Neural cell (in vitro differentiated cells): ENCODE measurements at regions not wholly inside any gene's neighbourhood (a gene's known extent, or its start where the extent isn't known, plus 50 kb on each side); places are given as distances from the start of the nearest gene placed in this dataset.
"Not testable (repeated sequence)": the region's sequence is repeated elsewhere in the genome, so short reads cannot be mapped to it uniquely, and the experiment has no call there.

Experiments used
- H2AFZ ChIP-seq: fragments of 200-600, 300-800 bp; sonication (generic), shearing (Covaris generic); 2 replicates; pipeline ENCODE4 v1.6.0; 2014; ENCODE audit warnings: low read depth, mild to moderate bottlenecking, antibody characterized with exemption, low read length, moderate library complexity
- H3F3A ChIP-seq: fragments of 200-600 bp; shearing (Covaris generic); 2 replicates; pipeline ENCODE4 v1.6.1; 2016; ENCODE audit warnings: mild to moderate bottlenecking, moderate library complexity, mixed read lengths, antibody characterized with exemption, low read length; ENCODE audit not compliant: insufficient read depth, poor library complexity, severe bottlenecking
- H3K27ac ChIP-seq: fragments of 200-600, 300-800 bp; sonication (generic), shearing (Covaris generic); 2 replicates; pipeline ENCODE4 v1.5.1; 2014; ENCODE audit warnings: mild to moderate bottlenecking, low read length, moderate library complexity
- H3K27me3 ChIP-seq: fragments of 300-800, 200-600 bp; sonication (generic), shearing (Covaris generic); 2 replicates; pipeline ENCODE4 v1.6.0; 2014; ENCODE audit warnings: mild to moderate bottlenecking, low read depth, low read length, moderate library complexity; ENCODE audit not compliant: insufficient read depth
- H3K36me3 ChIP-seq: fragments of 300-800, 200-600 bp; sonication (generic), shearing (Covaris generic); 2 replicates; pipeline ENCODE4 v1.5.1; 2014; ENCODE audit warnings: mild to moderate bottlenecking, antibody characterized with exemption, low read length, moderate library complexity; ENCODE audit not compliant: insufficient read depth
- H3K4me2 ChIP-seq: fragments of 300-800, 200-600 bp; sonication (generic), shearing (Covaris generic); 2 replicates; pipeline ENCODE4 v1.6.0; 2014; ENCODE audit warnings: mild to moderate bottlenecking, low read length
- H3K4me3 ChIP-seq: fragments of 300-800, 200-600 bp; sonication (generic), shearing (Covaris generic); 2 replicates; pipeline ENCODE4 v1.5.1; 2014; ENCODE audit warnings: mild to moderate bottlenecking, low read length, moderate library complexity
- H3K79me2 ChIP-seq: fragments of 200-600 bp; shearing (Covaris generic); replicated peaks from 2 replicates; pipeline ENCODE4 v1.6.0; 2014; ENCODE audit warnings: mild to moderate bottlenecking, low read length, moderate library complexity; ENCODE audit not compliant: insufficient read depth
- H3K9ac ChIP-seq: fragments of 300-800, 200-600 bp; sonication (generic), shearing (Covaris generic); 2 replicates; pipeline ENCODE4 v1.6.1; 2016; ENCODE audit warnings: mild to moderate bottlenecking, low read length, mixed read lengths
- H3K9me2 ChIP-seq: fragments of 200-600 bp; shearing (Covaris generic); 2 replicates; pipeline ENCODE4 v1.6.1; 2016; ENCODE audit warnings: mild to moderate bottlenecking, low read length, mixed read lengths; ENCODE audit not compliant: insufficient read depth
- H3K9me3 ChIP-seq: fragments of 200-600, 300-800 bp; sonication (generic), shearing (Covaris generic); 2 replicates; pipeline ENCODE4 v1.6.1; 2016; ENCODE audit warnings: mild to moderate bottlenecking, mixed run types, low read length, moderate library complexity, mixed read lengths
- H4K20me1 ChIP-seq: fragments of 200-600 bp; shearing (Covaris generic); 2 replicates; pipeline ENCODE4 v1.6.1; 2016; ENCODE audit warnings: mild to moderate bottlenecking, mixed run types; ENCODE audit not compliant: insufficient read depth
- CTCF ChIP-seq: fragments of 450-650 bp; IDR thresholded peaks from 2 replicates; pipeline ENCODE4 v1.5.1; 2014; ENCODE audit warnings: antibody characterized with exemption, mild to moderate bottlenecking, moderate library complexity; ENCODE audit not compliant: poor library complexity, severe bottlenecking
- EP300 ChIP-seq: fragments of 450-650 bp; conservative IDR thresholded peaks from 2 replicates; pipeline ENCODE4 v1.6.1; 2014; ENCODE audit warnings: antibody characterized with exemption, mild to moderate bottlenecking, moderate library complexity; ENCODE audit not compliant: poor library complexity, severe bottlenecking
- EZH2 ChIP-seq: fragments of 200-600, 300-800 bp; shearing (Covaris generic), sonication (generic); IDR thresholded peaks from 2 replicates; pipeline ENCODE4 v1.6.1; 2014; ENCODE audit warnings: antibody characterized with exemption, low read length, borderline replicate concordance, mild to moderate bottlenecking; ENCODE audit not compliant: insufficient read depth, poor library complexity, severe bottlenecking
- MXI1 ChIP-seq: fragments of 450-650 bp; conservative IDR thresholded peaks from 2 replicates; pipeline ENCODE4 v1.6.1; 2014; ENCODE audit warnings: antibody characterized with exemption, mild to moderate bottlenecking; ENCODE audit not compliant: poor library complexity, severe bottlenecking
- POLR2AphosphoS5 ChIP-seq: IDR thresholded peaks from 2 replicates; pipeline ENCODE4 v1.6.1; 2012
- RAD21 ChIP-seq: fragments of 450-650 bp; conservative IDR thresholded peaks from 2 replicates; pipeline ENCODE4 v1.6.1; 2014; ENCODE audit warnings: antibody characterized with exemption, mild to moderate bottlenecking, moderate library complexity
- SMC3 ChIP-seq: fragments of 450-650 bp; conservative IDR thresholded peaks from 2 replicates; pipeline ENCODE4 v1.6.1; 2014; ENCODE audit warnings: antibody characterized with exemption, mild to moderate bottlenecking, moderate library complexity; ENCODE audit not compliant: poor library complexity
- TAF1 ChIP-seq: IDR thresholded peaks from 2 replicates; pipeline ENCODE4 v1.6.1; 2012; ENCODE audit warnings: low read depth
- TF ChIP-seq, protein P1 (sequence below): IDR thresholded peaks from 2 replicates; pipeline ENCODE4 v1.6.1; 2012; ENCODE audit warnings: borderline replicate concordance

DNA sequence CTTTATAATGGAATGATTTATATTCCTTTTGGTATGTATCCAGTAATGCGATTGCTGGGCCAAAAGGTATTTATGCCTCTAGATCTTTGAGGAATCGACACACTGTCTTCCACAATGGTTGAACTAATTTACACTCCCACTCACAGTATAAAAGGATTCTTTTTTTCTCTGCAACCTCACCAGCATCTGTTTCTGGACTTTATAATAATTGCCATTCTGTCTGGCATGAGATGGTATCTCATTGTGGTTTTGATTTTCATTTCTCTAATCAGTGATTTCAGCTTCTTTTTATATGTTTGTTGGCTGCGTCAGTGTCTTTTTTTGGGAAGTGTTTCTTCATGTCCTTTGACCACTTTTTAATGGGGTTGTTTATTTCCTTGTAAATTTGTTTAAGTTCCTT, 679.3 kb downstream of the JRKL start:
- Histone ChIP-seq H3K27ac (no peak overlapping the region), H3K27me3 (no peaks in the 10 kb centered on the region), H3F3A (no peaks in the 10 kb centered on the region), H3K9ac (no peak overlapping the region), H3K36me3 (no peaks in the 10 kb centered on the region), H4K20me1 (no peaks in the 10 kb centered on the region), H2AFZ (no peak overlapping the region), H3K9me3 (peaks cover 5% of the 10 kb centered on the region), H3K4me3 (no peak overlapping the region), H3K79me2 (no peaks in the 10 kb centered on the region), H3K9me2 (no peaks in the 10 kb centered on the region), H3K4me2 (no peak overlapping the region)
- TF ChIP-seq EP300 = no peak
- TF ChIP-seq TAF1 = no peak
- no peak for TF ChIP-seq CTCF
- TF ChIP-seq RAD21 = no peak
- no peak for TF ChIP-seq EZH2
- no peak for TF ChIP-seq SMC3
- no peak for TF ChIP-seq MXI1
- no peak for TF ChIP-seq POLR2AphosphoS5
- TF ChIP-seq, protein P1, sequence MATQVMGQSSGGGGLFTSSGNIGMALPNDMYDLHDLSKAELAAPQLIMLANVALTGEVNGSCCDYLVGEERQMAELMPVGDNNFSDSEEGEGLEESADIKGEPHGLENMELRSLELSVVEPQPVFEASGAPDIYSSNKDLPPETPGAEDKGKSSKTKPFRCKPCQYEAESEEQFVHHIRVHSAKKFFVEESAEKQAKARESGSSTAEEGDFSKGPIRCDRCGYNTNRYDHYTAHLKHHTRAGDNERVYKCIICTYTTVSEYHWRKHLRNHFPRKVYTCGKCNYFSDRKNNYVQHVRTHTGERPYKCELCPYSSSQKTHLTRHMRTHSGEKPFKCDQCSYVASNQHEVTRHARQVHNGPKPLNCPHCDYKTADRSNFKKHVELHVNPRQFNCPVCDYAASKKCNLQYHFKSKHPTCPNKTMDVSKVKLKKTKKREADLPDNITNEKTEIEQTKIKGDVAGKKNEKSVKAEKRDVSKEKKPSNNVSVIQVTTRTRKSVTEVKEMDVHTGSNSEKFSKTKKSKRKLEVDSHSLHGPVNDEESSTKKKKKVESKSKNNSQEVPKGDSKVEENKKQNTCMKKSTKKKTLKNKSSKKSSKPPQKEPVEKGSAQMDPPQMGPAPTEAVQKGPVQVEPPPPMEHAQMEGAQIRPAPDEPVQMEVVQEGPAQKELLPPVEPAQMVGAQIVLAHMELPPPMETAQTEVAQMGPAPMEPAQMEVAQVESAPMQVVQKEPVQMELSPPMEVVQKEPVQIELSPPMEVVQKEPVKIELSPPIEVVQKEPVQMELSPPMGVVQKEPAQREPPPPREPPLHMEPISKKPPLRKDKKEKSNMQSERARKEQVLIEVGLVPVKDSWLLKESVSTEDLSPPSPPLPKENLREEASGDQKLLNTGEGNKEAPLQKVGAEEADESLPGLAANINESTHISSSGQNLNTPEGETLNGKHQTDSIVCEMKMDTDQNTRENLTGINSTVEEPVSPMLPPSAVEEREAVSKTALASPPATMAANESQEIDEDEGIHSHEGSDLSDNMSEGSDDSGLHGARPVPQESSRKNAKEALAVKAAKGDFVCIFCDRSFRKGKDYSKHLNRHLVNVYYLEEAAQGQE = no peak

DNA sequence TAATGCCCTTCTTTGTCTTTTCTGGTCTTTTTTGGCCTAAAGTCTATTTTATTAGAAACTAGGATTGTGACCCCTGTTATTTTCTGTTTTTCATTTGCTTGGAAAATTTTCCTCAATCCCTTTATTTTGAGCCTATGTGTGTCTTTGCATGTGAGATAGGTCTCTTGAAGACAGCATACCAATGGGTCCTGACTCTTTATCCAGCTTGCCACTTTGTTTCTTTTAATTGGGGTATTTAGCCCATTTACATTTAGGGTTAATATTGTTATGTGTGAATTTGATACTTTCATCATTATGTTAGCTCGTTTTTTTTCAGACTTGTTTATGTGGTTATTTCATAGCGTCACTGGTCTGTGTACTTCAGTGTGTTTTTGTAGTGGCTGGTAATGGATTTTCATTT, 682.6 kb downstream of the JRKL start:
- Histone ChIP-seq H3K36me3 (no peaks in the 10 kb centered on the region), H3K27me3 (no peaks in the 10 kb centered on the region), H3F3A (no peaks in the 10 kb centered on the region), H3K4me2 (no peak overlapping the region), H3K4me3 (no peak overlapping the region), H3K9me3 (peaks cover 5% of the 10 kb centered on the region), H3K79me2 (no peaks in the 10 kb centered on the region), H3K27ac (no peak overlapping the region), H4K20me1 (no peaks in the 10 kb centered on the region), H2AFZ (no peak overlapping the region), H3K9me2 (no peaks in the 10 kb centered on the region), H3K9ac (no peak overlapping the region)
- TF ChIP-seq RAD21 (no peak), SMC3 (no peak), MXI1 (no peak), POLR2AphosphoS5 (no peak), TAF1 (no peak), EP300 (no peak), EZH2 (no peak), CTCF (no peak)
- TF ChIP-seq, protein P1 = no peak

- not testable (repeated sequence) for H2AFZ ChIP-seq, H3K79me2 ChIP-seq
These were observed 686.9 kb downstream of the JRKL start for GRCh38 chr11:97076666-97077065.

More at GRCh38 chr11:97076666-97077065, 686.9 kb downstream of the JRKL start:
- not testable (repeated sequence) for H3K9me3 ChIP-seq, H3K9ac ChIP-seq, H3F3A ChIP-seq, H3K4me3 ChIP-seq, H3K27me3 ChIP-seq, H3K4me2 ChIP-seq, H4K20me1 ChIP-seq, H3K27ac ChIP-seq, H3K36me3 ChIP-seq, H3K9me2 ChIP-seq
